ENCODE measurements at regions not wholly inside any gene's neighbourhood (a gene's known extent, or its start where the extent isn't known, plus 50 kb on each side); places are given as distances from the start of the nearest gene placed in this dataset.

DNA sequence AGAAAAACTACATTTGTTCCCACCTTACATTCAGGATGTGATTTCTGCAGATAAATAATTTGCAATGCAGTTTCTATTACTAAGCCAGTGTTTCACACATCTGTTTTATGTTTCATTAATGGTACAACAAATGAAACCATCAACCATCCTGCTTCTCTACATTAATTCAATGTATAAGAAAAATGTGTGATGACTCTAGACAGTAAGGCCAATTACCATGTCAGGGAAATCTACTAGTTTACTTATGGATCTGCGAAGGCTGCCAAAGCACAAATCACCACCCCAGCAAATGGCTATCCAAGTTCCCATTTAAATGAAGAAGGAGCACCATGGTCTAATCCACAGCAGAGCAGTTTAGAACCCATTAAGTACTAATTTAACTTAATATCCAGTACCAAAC is 50.1 kb upstream of the NCAM1 start:
- H3K27ac Mint-ChIP-seq, result no peak overlapping the region
- CTCF ChIA-PET, result no interaction called here

More for the DNA sequence above, 50.1 kb upstream of the NCAM1 start:
- Mint-ChIP-seq H3K4me3 (no peak overlapping the region), H3K4me1 (peaks cover 5% of the 10 kb centered on the region; the same call in 1 of the 2 replicates), H3K9me3 (peaks cover 6% of the 10 kb centered on the region; the same call in 1 of the 2 replicates), H3K27me3 (ENCODE audit: low read depth) (peaks cover 29% of the 10 kb centered on the region), H3K36me3 (no peaks in the 10 kb centered on the region)
- TF ChIP-seq, protein P1, sequence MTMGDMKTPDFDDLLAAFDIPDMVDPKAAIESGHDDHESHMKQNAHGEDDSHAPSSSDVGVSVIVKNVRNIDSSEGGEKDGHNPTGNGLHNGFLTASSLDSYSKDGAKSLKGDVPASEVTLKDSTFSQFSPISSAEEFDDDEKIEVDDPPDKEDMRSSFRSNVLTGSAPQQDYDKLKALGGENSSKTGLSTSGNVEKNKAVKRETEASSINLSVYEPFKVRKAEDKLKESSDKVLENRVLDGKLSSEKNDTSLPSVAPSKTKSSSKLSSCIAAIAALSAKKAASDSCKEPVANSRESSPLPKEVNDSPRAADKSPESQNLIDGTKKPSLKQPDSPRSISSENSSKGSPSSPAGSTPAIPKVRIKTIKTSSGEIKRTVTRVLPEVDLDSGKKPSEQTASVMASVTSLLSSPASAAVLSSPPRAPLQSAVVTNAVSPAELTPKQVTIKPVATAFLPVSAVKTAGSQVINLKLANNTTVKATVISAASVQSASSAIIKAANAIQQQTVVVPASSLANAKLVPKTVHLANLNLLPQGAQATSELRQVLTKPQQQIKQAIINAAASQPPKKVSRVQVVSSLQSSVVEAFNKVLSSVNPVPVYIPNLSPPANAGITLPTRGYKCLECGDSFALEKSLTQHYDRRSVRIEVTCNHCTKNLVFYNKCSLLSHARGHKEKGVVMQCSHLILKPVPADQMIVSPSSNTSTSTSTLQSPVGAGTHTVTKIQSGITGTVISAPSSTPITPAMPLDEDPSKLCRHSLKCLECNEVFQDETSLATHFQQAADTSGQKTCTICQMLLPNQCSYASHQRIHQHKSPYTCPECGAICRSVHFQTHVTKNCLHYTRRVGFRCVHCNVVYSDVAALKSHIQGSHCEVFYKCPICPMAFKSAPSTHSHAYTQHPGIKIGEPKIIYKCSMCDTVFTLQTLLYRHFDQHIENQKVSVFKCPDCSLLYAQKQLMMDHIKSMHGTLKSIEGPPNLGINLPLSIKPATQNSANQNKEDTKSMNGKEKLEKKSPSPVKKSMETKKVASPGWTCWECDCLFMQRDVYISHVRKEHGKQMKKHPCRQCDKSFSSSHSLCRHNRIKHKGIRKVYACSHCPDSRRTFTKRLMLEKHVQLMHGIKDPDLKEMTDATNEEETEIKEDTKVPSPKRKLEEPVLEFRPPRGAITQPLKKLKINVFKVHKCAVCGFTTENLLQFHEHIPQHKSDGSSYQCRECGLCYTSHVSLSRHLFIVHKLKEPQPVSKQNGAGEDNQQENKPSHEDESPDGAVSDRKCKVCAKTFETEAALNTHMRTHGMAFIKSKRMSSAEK (CRISPR knock-in tag; IDR thresholded peaks at IDR 0.05; ENCODE audit: borderline replicate concordance), result no peak
- TF ChIP-seq IRF2 (CRISPR knock-in tag; IDR thresholded peaks at IDR 0.05; ENCODE audit: borderline replicate concordance, low read depth), result no peak
- TF ChIP-seq TEAD4 (CRISPR knock-in tag; IDR thresholded peaks at IDR 0.05), result no peak
- no peak for TF ChIP-seq ZNF423 (CRISPR knock-in tag; IDR thresholded peaks at IDR 0.05)
- no peak for TF ChIP-seq TP53 (CRISPR knock-in tag; IDR thresholded peaks at IDR 0.05)
- no peak for TF ChIP-seq ZNF138 (CRISPR knock-in tag; conservative IDR thresholded peaks at IDR 0.05)
- TF ChIP-seq MXD4 (CRISPR knock-in tag; IDR thresholded peaks at IDR 0.05; ENCODE audit: borderline replicate concordance), result no peak
- no peak for TF ChIP-seq MYBL2 (CRISPR knock-in tag; IDR thresholded peaks at IDR 0.05)
- TF ChIP-seq NR2C2 (CRISPR knock-in tag; IDR thresholded peaks at IDR 0.05), result no peak
- TF ChIP-seq ZNF121 (CRISPR knock-in tag; IDR thresholded peaks at IDR 0.05), result no peak
- TF ChIP-seq, protein P2, sequence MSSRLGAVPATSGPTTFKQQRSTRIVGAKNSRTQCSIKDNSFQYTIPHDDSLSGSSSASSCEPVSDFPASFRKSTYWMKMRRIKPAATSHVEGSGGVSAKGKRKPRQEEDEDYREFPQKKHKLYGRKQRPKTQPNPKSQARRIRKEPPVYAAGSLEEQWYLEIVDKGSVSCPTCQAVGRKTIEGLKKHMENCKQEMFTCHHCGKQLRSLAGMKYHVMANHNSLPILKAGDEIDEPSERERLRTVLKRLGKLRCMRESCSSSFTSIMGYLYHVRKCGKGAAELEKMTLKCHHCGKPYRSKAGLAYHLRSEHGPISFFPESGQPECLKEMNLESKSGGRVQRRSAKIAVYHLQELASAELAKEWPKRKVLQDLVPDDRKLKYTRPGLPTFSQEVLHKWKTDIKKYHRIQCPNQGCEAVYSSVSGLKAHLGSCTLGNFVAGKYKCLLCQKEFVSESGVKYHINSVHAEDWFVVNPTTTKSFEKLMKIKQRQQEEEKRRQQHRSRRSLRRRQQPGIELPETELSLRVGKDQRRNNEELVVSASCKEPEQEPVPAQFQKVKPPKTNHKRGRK (CRISPR knock-in tag; IDR thresholded peaks at IDR 0.05; ENCODE audit: borderline replicate concordance), result no peak
- POLR2A ChIA-PET, result no interaction called here
- DNase-seq (ENCODE audit: low spot score) (no peak), ATAC-seq (no peak)

Data from WTC11 (cell line).